ENCODE measurements at regions not wholly inside any gene's neighbourhood (a gene's known extent, or its start where the extent isn't known, plus 50 kb on each side); places are given as distances from the start of the nearest gene placed in this dataset.
"Not testable (repeated sequence)": the region's sequence is repeated elsewhere in the genome, so short reads cannot be mapped to it uniquely, and the experiment has no call there.

- no peak for TF ChIP-seq EZH2 (IDR thresholded peaks at IDR 0.05; ENCODE audit: borderline replicate concordance, low read length)
- TF ChIP-seq CTCF (IDR thresholded peaks at IDR 0.05; ENCODE audit: low read length): no peak
- no peaks in the 10 kb centered on the region for H3K27me3 ChIP-seq (ENCODE audit: insufficient read depth, low read length)
- no peaks in the 10 kb centered on the region for H3K79me2 ChIP-seq (ENCODE audit: insufficient read depth, low read length)
- H3K9me2 ChIP-seq (ENCODE audit: low read depth, low read length): no peaks in the 10 kb centered on the region
- H3K36me3 ChIP-seq (ENCODE audit: insufficient read depth, low read length): no peaks in the 10 kb centered on the region
- no peak overlapping the region for H2AFZ ChIP-seq (ENCODE audit: low read length)
- no peak overlapping the region for H3K4me3 ChIP-seq (ENCODE audit: low read depth, low read length, poor library complexity, severe bottlenecking)
- no peak overlapping the region for H3K4me2 ChIP-seq (ENCODE audit: low read length)
- H3K9me3 ChIP-seq (ENCODE audit: low read length): no peaks in the 10 kb centered on the region
- no peaks in the 10 kb centered on the region for H3K4me1 ChIP-seq (ENCODE audit: insufficient read depth, low read length, severe bottlenecking)
- no peak overlapping the region for H3K27ac ChIP-seq (ENCODE audit: low read depth, low read length, poor library complexity, severe bottlenecking)
- no peaks in the 10 kb centered on the region for H4K20me1 ChIP-seq (ENCODE audit: insufficient read depth, low read length)
- H3K9ac ChIP-seq (ENCODE audit: low read length): no peak overlapping the region
- H3F3A ChIP-seq (ENCODE audit: insufficient read depth, low read length): no peaks in the 10 kb centered on the region
Measured at GRCh38 chr5:14022971-14023370, 78.5 kb upstream of the DNAH5 start.

- H3K9me3 ChIP-seq (ENCODE audit: low read length); H2AFZ ChIP-seq (ENCODE audit: low read length); H4K20me1 ChIP-seq (ENCODE audit: insufficient read depth, low read length); H3K27ac ChIP-seq (ENCODE audit: low read depth, low read length, poor library complexity, severe bottlenecking); H3K4me1 ChIP-seq (ENCODE audit: insufficient read depth, low read length, severe bottlenecking); H3K9ac ChIP-seq (ENCODE audit: low read length); H3F3A ChIP-seq (ENCODE audit: insufficient read depth, low read length); H3K36me3 ChIP-seq (ENCODE audit: insufficient read depth, low read length); H3K27me3 ChIP-seq (ENCODE audit: insufficient read depth, low read length); H3K79me2 ChIP-seq (ENCODE audit: insufficient read depth, low read length); H3K4me3 ChIP-seq (ENCODE audit: low read depth, low read length, poor library complexity, severe bottlenecking); H3K4me2 ChIP-seq (ENCODE audit: low read length); H3K9me2 ChIP-seq (ENCODE audit: low read depth, low read length): not testable (repeated sequence)
Measured at GRCh38 chr5:14020944-14021343, 76.5 kb upstream of the DNAH5 start.

GRCh38 chr5:14019768-14020290 lies 75.3 kb upstream of the DNAH5 start:
- no peaks in the 10 kb centered on the region for H3K27me3 ChIP-seq (ENCODE audit: insufficient read depth, low read length)
- H3K36me3 ChIP-seq (ENCODE audit: insufficient read depth, low read length): no peaks in the 10 kb centered on the region
- no peak overlapping the region for H3K27ac ChIP-seq (ENCODE audit: low read depth, low read length, poor library complexity, severe bottlenecking)
- H3K4me2 ChIP-seq (ENCODE audit: low read length): no peak overlapping the region
- H4K20me1 ChIP-seq (ENCODE audit: insufficient read depth, low read length): no peaks in the 10 kb centered on the region
- no peaks in the 10 kb centered on the region for H3F3A ChIP-seq (ENCODE audit: insufficient read depth, low read length)
- no peaks in the 10 kb centered on the region for H3K4me1 ChIP-seq (ENCODE audit: insufficient read depth, low read length, severe bottlenecking)
- H3K79me2 ChIP-seq (ENCODE audit: insufficient read depth, low read length): no peaks in the 10 kb centered on the region
- H3K9me2 ChIP-seq (ENCODE audit: low read depth, low read length): no peaks in the 10 kb centered on the region
- H3K9me3 ChIP-seq (ENCODE audit: low read length): no peaks in the 10 kb centered on the region
- TF ChIP-seq EZH2 (IDR thresholded peaks at IDR 0.05; ENCODE audit: borderline replicate concordance, low read length) (no peak), CTCF (IDR thresholded peaks at IDR 0.05; ENCODE audit: low read length) (no peak)
- H3K4me3 ChIP-seq (ENCODE audit: low read depth, low read length, poor library complexity, severe bottlenecking): no peak overlapping the region
- H3K9ac ChIP-seq (ENCODE audit: low read length): no peak overlapping the region
- H2AFZ ChIP-seq (ENCODE audit: low read length): no peak overlapping the region

- Histone ChIP-seq H2AFZ (ENCODE audit: low read length) (no peak overlapping the region), H3F3A (ENCODE audit: insufficient read depth, low read length) (no peaks in the 10 kb centered on the region), H3K4me2 (ENCODE audit: low read length) (no peak overlapping the region), H3K9me3 (ENCODE audit: low read length) (no peaks in the 10 kb centered on the region), H3K4me3 (ENCODE audit: low read depth, low read length, poor library complexity, severe bottlenecking) (no peak overlapping the region), H4K20me1 (ENCODE audit: insufficient read depth, low read length) (no peaks in the 10 kb centered on the region), H3K27me3 (ENCODE audit: insufficient read depth, low read length) (no peaks in the 10 kb centered on the region), H3K4me1 (ENCODE audit: insufficient read depth, low read length, severe bottlenecking) (no peaks in the 10 kb centered on the region), H3K9ac (ENCODE audit: low read length) (no peak overlapping the region), H3K27ac (ENCODE audit: low read depth, low read length, poor library complexity, severe bottlenecking) (no peak overlapping the region), H3K36me3 (ENCODE audit: insufficient read depth, low read length) (no peaks in the 10 kb centered on the region), H3K9me2 (ENCODE audit: low read depth, low read length) (no peaks in the 10 kb centered on the region), H3K79me2 (ENCODE audit: insufficient read depth, low read length) (no peaks in the 10 kb centered on the region)
- TF ChIP-seq CTCF (IDR thresholded peaks at IDR 0.05; ENCODE audit: low read length) (no peak), EZH2 (IDR thresholded peaks at IDR 0.05; ENCODE audit: borderline replicate concordance, low read length) (no peak)
Measured at GRCh38 chr5:14017904-14018303, 73.4 kb upstream of the DNAH5 start.
